ENCODE measurements at regions not wholly inside any gene's neighbourhood (a gene's known extent, or its start where the extent isn't known, plus 50 kb on each side); places are given as distances from the start of the nearest gene placed in this dataset.

DNA sequence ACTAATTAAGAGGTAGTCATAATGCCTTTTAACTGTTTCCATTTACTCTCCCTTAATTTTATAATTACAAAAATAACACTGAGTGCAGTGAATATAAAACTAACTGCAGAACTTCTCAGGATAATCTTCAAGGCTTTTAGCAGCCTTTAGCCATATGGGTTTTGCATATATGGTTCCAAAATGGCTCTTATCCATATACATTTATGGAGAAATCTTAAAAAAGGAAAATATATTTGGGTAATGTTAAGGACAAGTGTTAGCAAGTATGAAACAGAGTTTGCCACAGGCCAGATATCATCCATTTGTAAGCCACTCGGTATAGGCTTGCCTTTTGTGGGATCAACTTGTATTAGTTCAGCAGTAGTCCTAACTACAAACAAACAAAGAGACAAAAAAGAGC lies 423.4 kb downstream of the PDHA2 start:
- FAIRE-seq, result no peak
- BruUV-seq (replicated peaks), result no TSS peak

More for the DNA sequence above, 423.4 kb downstream of the PDHA2 start:
- no peak overlapping the region for H3K27ac ChIP-seq (ENCODE audit: insufficient read depth, low read depth, low read length)
- dilution Hi-C loops (cut with MboI; ENCODE audit: extremely low pct_ligation_motif_present, low sequenced_read_pairs) (no loop called here), intact Hi-C loops (cut with micrococcal nuclease) (no loop called here)
- TF ChIP-seq POLR2AphosphoS5 (IDR thresholded peaks at IDR 0.05; ENCODE audit: insufficient read depth, low read depth, low read length), result no peak
- TF ChIP-seq, protein P1, sequence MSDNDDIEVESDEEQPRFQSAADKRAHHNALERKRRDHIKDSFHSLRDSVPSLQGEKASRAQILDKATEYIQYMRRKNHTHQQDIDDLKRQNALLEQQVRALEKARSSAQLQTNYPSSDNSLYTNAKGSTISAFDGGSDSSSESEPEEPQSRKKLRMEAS (IDR thresholded peaks at IDR 0.05; ENCODE audit: insufficient read depth, insufficient read length), result no peak
- no peak for TF ChIP-seq EZH2 (IDR thresholded peaks at IDR 0.05; ENCODE audit: borderline replicate concordance, low read depth, low read length, severe bottlenecking)
- TF ChIP-seq FOS (IDR thresholded peaks at IDR 0.05; ENCODE audit: borderline replicate concordance, insufficient read depth, low read length), result no peak
- no peak for TF ChIP-seq POLR2A (IDR thresholded peaks at IDR 0.05; ENCODE audit: low read depth, low read length)
- no peak for TF ChIP-seq JUN (IDR thresholded peaks at IDR 0.05; ENCODE audit: borderline replicate concordance, insufficient read depth, insufficient read length, low read depth)
- TF ChIP-seq, protein P2, sequence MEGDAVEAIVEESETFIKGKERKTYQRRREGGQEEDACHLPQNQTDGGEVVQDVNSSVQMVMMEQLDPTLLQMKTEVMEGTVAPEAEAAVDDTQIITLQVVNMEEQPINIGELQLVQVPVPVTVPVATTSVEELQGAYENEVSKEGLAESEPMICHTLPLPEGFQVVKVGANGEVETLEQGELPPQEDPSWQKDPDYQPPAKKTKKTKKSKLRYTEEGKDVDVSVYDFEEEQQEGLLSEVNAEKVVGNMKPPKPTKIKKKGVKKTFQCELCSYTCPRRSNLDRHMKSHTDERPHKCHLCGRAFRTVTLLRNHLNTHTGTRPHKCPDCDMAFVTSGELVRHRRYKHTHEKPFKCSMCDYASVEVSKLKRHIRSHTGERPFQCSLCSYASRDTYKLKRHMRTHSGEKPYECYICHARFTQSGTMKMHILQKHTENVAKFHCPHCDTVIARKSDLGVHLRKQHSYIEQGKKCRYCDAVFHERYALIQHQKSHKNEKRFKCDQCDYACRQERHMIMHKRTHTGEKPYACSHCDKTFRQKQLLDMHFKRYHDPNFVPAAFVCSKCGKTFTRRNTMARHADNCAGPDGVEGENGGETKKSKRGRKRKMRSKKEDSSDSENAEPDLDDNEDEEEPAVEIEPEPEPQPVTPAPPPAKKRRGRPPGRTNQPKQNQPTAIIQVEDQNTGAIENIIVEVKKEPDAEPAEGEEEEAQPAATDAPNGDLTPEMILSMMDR (IDR thresholded peaks at IDR 0.05; ENCODE audit: extremely low read depth in 1 of 2, insufficient read depth in 1 of 2, low read depth in 1 of 2, low read length in 2 of 2), result no peak
- DNase-seq (ENCODE audit: low read depth, low spot score), result no peak
- no peaks in the 10 kb centered on the region for H3K9me3 ChIP-seq (replicated peaks; ENCODE audit: control insufficient read depth, insufficient read depth, low read length)
- no peak overlapping the region for H3K4me3 ChIP-seq (replicated peaks in 1 of 3; ENCODE audit: insufficient read depth in 1 of 3, low read depth in 1 of 3, low read length in 3 of 3)
- no peaks in the 10 kb centered on the region for H3K4me1 ChIP-seq (ENCODE audit: control insufficient read depth, extremely low read depth, insufficient read depth, low read length)
- H2AFZ ChIP-seq (ENCODE audit: low read depth, low read length), result no peak overlapping the region
- H3K79me2 ChIP-seq (ENCODE audit: control insufficient read depth, insufficient read depth, low read length), result no peaks in the 10 kb centered on the region
- no peak overlapping the region for H3K9ac ChIP-seq (replicated peaks; ENCODE audit: extremely low read depth, insufficient read depth, low read length)
- no peaks in the 10 kb centered on the region for H4K20me1 ChIP-seq (replicated peaks; ENCODE audit: control insufficient read depth, extremely low read depth, insufficient read depth, low read length)
- H3K36me3 ChIP-seq (ENCODE audit: control insufficient read depth in 2 of 2, extremely low read depth in 1 of 2, insufficient read depth in 2 of 2, low read length in 2 of 2), result no peaks in the 10 kb centered on the region
- H3K27me3 ChIP-seq (ENCODE audit: control insufficient read depth in 2 of 2, insufficient read depth in 2 of 2, low read length in 2 of 2), result no peaks in the 10 kb centered on the region
- ChIA-PET POLR2A (no interaction called here), CTCF (no interaction called here)
- no peaks in the 10 kb centered on the region for H3K9me1 ChIP-seq (replicated peaks; ENCODE audit: control insufficient read depth, extremely low read depth, insufficient read depth, low read length)
- no peak overlapping the region for H3K4me2 ChIP-seq (ENCODE audit: insufficient read depth, low read length)
